ENCODE measurements at regions not wholly inside any gene's neighbourhood (a gene's known extent, or its start where the extent isn't known, plus 50 kb on each side); places are given as distances from the start of the nearest gene placed in this dataset.

DNA sequence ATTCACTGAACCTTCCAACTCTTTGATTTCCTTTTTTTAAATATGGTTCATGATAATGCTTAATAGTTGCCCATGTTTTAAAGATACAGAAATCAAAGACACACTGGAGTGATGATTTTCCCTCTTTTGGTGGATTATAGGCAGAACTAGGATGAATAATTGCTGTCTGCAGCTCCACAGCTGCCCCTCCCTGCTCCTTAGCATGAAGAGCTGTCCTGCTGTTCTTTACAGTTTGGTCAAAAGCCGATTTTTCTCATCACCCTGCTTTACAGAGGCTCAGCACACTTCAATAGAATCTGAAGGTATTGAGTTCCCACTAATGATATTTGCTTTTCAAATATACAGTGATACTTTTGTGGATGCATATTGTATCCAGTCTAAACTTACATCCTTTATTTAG is 202.6 kb downstream of the AASDHPPT start:
- no peak for ATAC-seq
- intact Hi-C loops (cut with DNase I) = no loop called here
- no peaks in the 10 kb centered on the region for H3K9me3 ChIP-seq
- no peaks in the 10 kb centered on the region for H3K4me1 ChIP-seq
- no peak for TF ChIP-seq CTCF (IDR thresholded peaks at IDR 0.05)
- no peak overlapping the region for H3K27ac ChIP-seq
- no peak for DNase-seq
- H3K4me3 ChIP-seq = no peak overlapping the region
- H3K27me3 ChIP-seq = no peaks in the 10 kb centered on the region
- no peaks in the 10 kb centered on the region for H3K36me3 ChIP-seq

DNA sequence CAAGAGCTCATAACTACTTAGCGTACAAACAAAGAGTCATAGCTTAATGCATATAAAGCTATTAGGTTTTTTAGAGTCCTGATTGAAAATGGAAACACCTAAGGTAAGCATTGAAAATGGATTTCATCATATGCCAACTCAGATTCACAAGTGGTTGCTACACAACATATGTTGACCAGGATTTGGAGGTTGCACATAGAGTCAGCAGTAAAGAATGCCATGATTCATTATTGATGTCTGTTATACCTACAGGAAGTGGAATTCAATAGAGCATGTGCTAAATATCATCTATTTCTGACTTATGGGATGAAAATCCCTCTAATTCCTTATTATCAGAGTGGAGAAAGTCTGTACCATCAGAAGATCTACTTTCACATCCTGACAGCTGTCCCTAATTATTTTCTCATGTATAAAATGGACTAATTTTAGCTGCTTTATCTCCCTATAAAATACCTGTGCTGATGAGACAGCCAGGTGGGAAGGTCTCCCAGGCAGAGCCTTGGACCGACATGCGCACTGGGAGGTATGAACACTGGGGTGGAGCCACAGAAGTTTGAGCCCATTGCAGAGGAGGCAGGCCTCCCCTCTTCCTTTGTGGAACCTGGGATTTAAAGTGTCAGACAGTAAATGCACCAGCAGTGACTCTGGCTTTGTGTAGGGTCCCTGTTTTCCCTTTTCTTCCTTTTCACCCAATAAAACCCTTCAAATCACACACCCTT is 204.2 kb downstream of the AASDHPPT start:
- ATAC-seq = no peak
- no peak overlapping the region for H3K27ac ChIP-seq
- H3K36me3 ChIP-seq = no peaks in the 10 kb centered on the region
- no peak overlapping the region for H3K4me3 ChIP-seq
- no peaks in the 10 kb centered on the region for H3K4me1 ChIP-seq
- intact Hi-C loops (cut with DNase I) = no loop called here
- H3K9me3 ChIP-seq = no peaks in the 10 kb centered on the region
- H3K27me3 ChIP-seq = no peaks in the 10 kb centered on the region
- DNase-seq = no peak
- TF ChIP-seq CTCF (IDR thresholded peaks at IDR 0.05) = no peak

DNA sequence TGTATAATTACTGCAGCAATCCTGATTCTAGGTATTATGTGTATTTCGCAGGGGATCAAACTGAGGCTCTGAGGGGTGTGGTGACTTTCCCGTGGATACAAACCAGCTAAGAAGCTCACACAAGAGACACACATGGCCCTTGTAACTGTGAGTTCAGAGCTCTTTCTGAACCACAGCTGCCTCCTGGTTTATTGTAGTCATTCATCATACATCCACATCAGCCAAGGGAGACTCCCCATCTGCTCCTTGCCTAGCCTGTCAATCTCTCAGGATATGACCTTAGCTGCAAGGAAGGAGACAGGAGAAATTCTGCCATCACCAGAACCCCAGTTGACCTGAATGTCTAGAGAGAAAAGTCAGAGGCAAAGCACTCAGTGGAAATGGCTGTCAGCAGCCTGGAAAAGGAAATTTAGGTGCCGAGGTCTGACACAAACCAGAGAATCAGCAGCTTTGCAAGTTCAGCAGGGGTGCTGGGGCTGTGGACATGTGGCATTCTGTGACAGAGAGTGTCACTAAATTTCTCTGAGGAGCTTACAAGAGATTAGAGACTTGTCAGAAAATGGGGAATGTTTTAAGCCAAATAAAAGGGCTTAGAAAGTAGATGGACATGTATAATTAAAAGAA is 209.5 kb downstream of the AASDHPPT start:
- H3K9me3 ChIP-seq = no peaks in the 10 kb centered on the region
- no peaks in the 10 kb centered on the region for H3K36me3 ChIP-seq
- H3K27me3 ChIP-seq = no peaks in the 10 kb centered on the region
- TF ChIP-seq CTCF (IDR thresholded peaks at IDR 0.05) = no peak
- H3K4me1 ChIP-seq = no peaks in the 10 kb centered on the region
- intact Hi-C loops (cut with DNase I) = no loop called here
- no peak for ATAC-seq
- DNase-seq = no peak
- no peak overlapping the region for H3K27ac ChIP-seq
- H3K4me3 ChIP-seq = no peak overlapping the region

GRCh38 chr11:106288057-106288456 is 210.6 kb downstream of the AASDHPPT start:
- Histone ChIP-seq H3K4me1 (no peaks in the 10 kb centered on the region), H3K27me3 (no peaks in the 10 kb centered on the region), H3K9me3 (no peaks in the 10 kb centered on the region), H3K27ac (no peak overlapping the region), H3K4me3 (no peak overlapping the region), H3K36me3 (no peaks in the 10 kb centered on the region)
- no peak for ATAC-seq
- intact Hi-C loops (cut with DNase I) = no loop called here
- DNase-seq = no peak
- no peak for TF ChIP-seq CTCF (IDR thresholded peaks at IDR 0.05)

- H3K27me3 ChIP-seq = no peaks in the 10 kb centered on the region
- H3K4me1 ChIP-seq = no peaks in the 10 kb centered on the region
- no peaks in the 10 kb centered on the region for H3K9me3 ChIP-seq
- intact Hi-C loops (cut with DNase I) = no loop called here
- H3K4me3 ChIP-seq = no peak overlapping the region
- H3K27ac ChIP-seq = no peak overlapping the region
- no peak for TF ChIP-seq CTCF (IDR thresholded peaks at IDR 0.05)
- ATAC-seq (no peak), DNase-seq (no peak)
- no peaks in the 10 kb centered on the region for H3K36me3 ChIP-seq
These were observed 211.4 kb downstream of the AASDHPPT start for GRCh38 chr11:106288822-106289387.

All from left lung (tissue), 4 donors.